Lower leg skin (tissue), 3 donors: ENCODE measurements at regions not wholly inside any gene's neighbourhood (a gene's known extent, or its start where the extent isn't known, plus 50 kb on each side); places are given as distances from the start of the nearest gene placed in this dataset.

Experiments
- CTCF ChIP-seq, 3 donors: fragments of 450-650 bp; IDR thresholded peaks; one replicate each; pipeline ENCODE4 v1.5.1; 2016; ENCODE audit warnings: antibody characterized with exemption in 3 of 3, mild to moderate bottlenecking in 3 of 3, moderate library complexity in 2 of 3
- POLR2A ChIP-seq, 2 donors: fragments of 450-650 bp; IDR thresholded peaks; one replicate each; pipeline ENCODE4 v1.6.1; 2016 to 2017; ENCODE audit warnings: antibody characterized with exemption in 2 of 2, mild to moderate bottlenecking in 1 of 2, moderate library complexity in 1 of 2

- TF ChIP-seq CTCF (IDR thresholded peaks at IDR 0.05) (no peak), POLR2A (IDR thresholded peaks at IDR 0.05) (no peak)
Measured at GRCh38 chr9:108270051-108270450, 585.7 kb downstream of the ACTL7B start.
